Esophagus muscularis mucosa (tissue), 4 donors: ENCODE measurements at regions not wholly inside any gene's neighbourhood (a gene's known extent, or its start where the extent isn't known, plus 50 kb on each side); places are given as distances from the start of the nearest gene placed in this dataset.

Experiments
- DNase-seq: peaks from one replicate; pipeline ENCODE4 v3.0.0-alpha.2; 2017; ENCODE audit errors: extremely low spot score
- H3K27ac ChIP-seq, 4 donors: fragments of 200-600 bp; sonication (generic); replicated peaks in 1 of 4; 1 replicate in 3 of 4; 2 replicates in 1 of 4; pipeline ENCODE4 v1.5.1; 2016 to 2019; ENCODE audit warnings: mild to moderate bottlenecking in 1 of 4
- H3K27me3 ChIP-seq, 4 donors: fragments of 200-600 bp; sonication (generic); one replicate each; pipeline versions ENCODE4 v1.5.1 to v1.6.0; 2016 to 2019
- H3K36me3 ChIP-seq, 4 donors: fragments of 200-600 bp; sonication (generic); one replicate each; pipeline ENCODE4 v1.5.1; 2016 to 2019
- H3K4me1 ChIP-seq, 4 donors: fragments of 200-600 bp; sonication (generic); one replicate each; pipeline ENCODE4 v1.5.1; 2016 to 2019
- H3K4me3 ChIP-seq, 4 donors: fragments of 200-600 bp; sonication (generic); 1 replicate in 2 of 4; 2 replicates in 2 of 4; pipeline ENCODE4 v1.5.1; 2016 to 2019; ENCODE audit warnings: mild to moderate bottlenecking in 4 of 4, moderate library complexity in 1 of 4
- H3K9me3 ChIP-seq, 4 donors: fragments of 200-600 bp; sonication (generic); 1 replicate in 3 of 4; 2 replicates in 1 of 4; pipeline ENCODE4 v1.5.1; 2016 to 2019
- CTCF ChIP-seq, 3 experiments: fragments of 200-600 bp in 2 of 3; fragments of 450-650 bp in 1 of 3; sonication (generic) in 2 of 3; IDR thresholded peaks; one replicate each; pipeline ENCODE4 v1.5.1; 2017 to 2019; ENCODE audit warnings: antibody characterized with exemption in 3 of 3, mild to moderate bottlenecking in 2 of 3, moderate library complexity in 1 of 3
- EP300 ChIP-seq: sonication (generic); formaldehyde crosslinking; IDR thresholded peaks from one replicate; pipeline ENCODE4 v1.6.1; 2017; ENCODE audit warnings: antibody characterized with exemption
- POLR2A ChIP-seq: fragments of 450-650 bp; IDR thresholded peaks from one replicate; pipeline ENCODE4 v1.6.1; 2017; ENCODE audit warnings: antibody characterized with exemption, moderate library complexity, mild to moderate bottlenecking, low read depth
- POLR2AphosphoS5 ChIP-seq, 2 donors: sonication (generic); formaldehyde crosslinking; IDR thresholded peaks; one replicate each; pipeline ENCODE4 v1.6.1; 2017; ENCODE audit warnings: antibody characterized with exemption in 2 of 2
- WGBS: methylation state at CpG from one replicate; pipeline ENCODE4 v1.1.5; 2018; 5-methylcytosine and 5-hydroxymethylcytosine counted together
- intact Hi-C: fragments of 100-400 bp; cut with DNase I; formaldehyde crosslinking; loops from one replicate; pipeline ENCODE4 v1.15.1; 2023

DNA sequence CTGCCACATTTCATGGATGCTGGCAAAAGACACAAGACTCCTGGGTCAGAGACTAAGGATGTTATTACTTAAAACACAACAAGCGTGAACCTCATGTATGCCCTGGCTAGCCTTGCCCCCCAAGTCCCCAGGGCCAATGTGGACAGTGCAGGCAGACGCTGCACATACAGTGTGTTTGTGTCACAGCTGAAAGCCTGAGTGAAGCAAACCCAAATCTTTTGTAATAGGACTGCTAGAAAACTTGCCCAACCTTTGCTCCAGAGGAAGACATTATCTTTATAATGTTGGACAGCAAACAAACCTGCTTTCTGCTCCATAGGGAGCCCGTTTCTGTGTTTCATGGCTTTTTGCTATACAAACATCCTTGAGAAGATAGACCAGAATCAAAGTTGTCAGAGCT lies 282.0 kb upstream of the RORA start:
- no peak for DNase-seq
- no peaks in the 10 kb centered on the region for H3K4me1 ChIP-seq
- no peaks in the 10 kb centered on the region for H3K9me3 ChIP-seq
- H3K27ac ChIP-seq = no peak overlapping the region
- peaks cover 0 to 4% (median 0%) of the 10 kb centered on the region in 4 donors for H3K27me3 ChIP-seq
- WGBS = 74% methylated on average over 3 of the region's 3 CpGs
- no peak overlapping the region for H3K4me3 ChIP-seq
- no peaks in the 10 kb centered on the region for H3K36me3 ChIP-seq
- no peak for TF ChIP-seq POLR2AphosphoS5 (IDR thresholded peaks at IDR 0.05)
- no peak for TF ChIP-seq CTCF (IDR thresholded peaks at IDR 0.05)
- intact Hi-C loops = no loop called here

GRCh38 chr15:61509327-61509840 lies 280.3 kb upstream of the RORA start:
- DNase-seq = no peak
- H3K9me3 ChIP-seq = no peaks in the 10 kb centered on the region

DNA sequence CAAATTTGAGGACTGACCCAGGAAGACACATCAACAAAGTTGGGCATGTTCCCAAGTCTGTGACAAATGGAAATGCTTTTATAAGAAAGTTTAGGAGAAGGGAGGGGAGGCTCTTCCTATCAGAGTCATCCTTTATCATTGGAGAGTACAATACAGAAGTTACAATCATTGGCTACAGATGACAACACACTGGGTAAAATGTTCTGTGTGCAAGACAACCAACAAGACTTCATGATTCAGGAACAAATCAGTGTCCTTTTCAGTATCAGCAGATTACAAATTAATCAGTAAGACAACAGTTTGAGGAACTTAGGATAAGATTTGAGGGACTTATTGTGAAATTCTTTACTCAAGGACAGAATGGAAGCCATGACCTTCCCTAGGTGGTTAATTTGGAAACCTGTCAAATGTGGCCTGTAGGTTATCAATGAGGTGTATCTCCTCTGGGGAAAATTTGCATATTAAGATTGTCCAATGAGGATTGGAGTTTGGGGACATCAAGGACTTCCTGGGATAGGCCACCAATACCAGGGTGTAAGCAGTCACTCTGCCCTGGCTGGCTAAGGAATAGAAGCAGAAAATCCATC lies 274.4 kb upstream of the RORA start:
- peaks cover 0 to 4% (median 0%) of the 10 kb centered on the region in 4 donors for H3K27me3 ChIP-seq
- TF ChIP-seq POLR2AphosphoS5 (IDR thresholded peaks at IDR 0.05) (no peak), CTCF (IDR thresholded peaks at IDR 0.05) (no peak), EP300 (no peak), POLR2A (no peak)
- intact Hi-C loops = no loop called here
- H3K4me1 ChIP-seq = no peaks in the 10 kb centered on the region
- peak; percentile 12 for DNase-seq
- no peak overlapping the region for H3K4me3 ChIP-seq
- no peaks in the 10 kb centered on the region for H3K9me3 ChIP-seq
- H3K36me3 ChIP-seq = no peaks in the 10 kb centered on the region
- no peak overlapping the region for H3K27ac ChIP-seq

More at GRCh38 chr15:61509327-61509840, 280.3 kb upstream of the RORA start:
- peaks cover 0 to 4% (median 0%) of the 10 kb centered on the region in 4 donors for H3K27me3 ChIP-seq
- 73% methylated on average over 7 of the region's 7 CpGs for WGBS
- intact Hi-C loops = no loop called here
- no peak for TF ChIP-seq EP300
- TF ChIP-seq POLR2AphosphoS5 (IDR thresholded peaks at IDR 0.05) = no peak
- no peak for TF ChIP-seq CTCF (IDR thresholded peaks at IDR 0.05)
- no peak for TF ChIP-seq POLR2A
- no peaks in the 10 kb centered on the region for H3K36me3 ChIP-seq
- no peaks in the 10 kb centered on the region for H3K4me1 ChIP-seq
- no peak overlapping the region for H3K27ac ChIP-seq
- no peak overlapping the region for H3K4me3 ChIP-seq

DNA sequence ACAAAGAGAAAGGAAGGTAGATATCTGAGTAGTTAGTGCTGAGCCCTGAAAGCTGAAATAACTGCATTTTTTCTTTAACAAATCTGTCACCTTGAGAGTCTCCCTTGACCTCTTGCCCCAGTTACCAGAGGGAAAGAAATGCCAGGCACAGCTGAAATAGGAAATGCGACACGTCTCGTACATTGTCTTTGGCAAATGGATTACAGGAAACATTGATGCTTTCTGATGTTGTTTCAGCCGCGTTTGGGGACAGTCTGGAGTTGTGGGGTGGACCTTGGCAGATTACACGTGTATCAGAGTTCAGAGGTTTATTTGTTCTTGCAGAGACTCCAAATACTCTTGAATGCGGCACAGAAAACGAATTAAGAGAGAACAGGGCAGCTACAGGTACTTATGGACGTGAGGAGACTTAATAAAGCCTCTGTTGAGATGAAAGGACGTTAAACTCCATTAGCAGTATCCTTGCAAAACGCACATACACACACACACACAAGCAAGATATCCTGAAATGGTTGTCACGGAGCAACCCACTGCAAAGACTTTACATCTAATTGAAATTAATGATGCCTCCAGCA lies 272.8 kb upstream of the RORA start:
- peak; percentile 83 for DNase-seq
- no peaks in the 10 kb centered on the region for H3K9me3 ChIP-seq
- H3K36me3 ChIP-seq = no peaks in the 10 kb centered on the region
- no peak for TF ChIP-seq POLR2A
- no peak for TF ChIP-seq POLR2AphosphoS5 (IDR thresholded peaks at IDR 0.05)
- no peak for TF ChIP-seq CTCF (IDR thresholded peaks at IDR 0.05)
- no peak for TF ChIP-seq EP300
- WGBS = 71% methylated on average over 12 of the region's 12 CpGs
- no peak overlapping the region for H3K4me3 ChIP-seq
- H3K27ac ChIP-seq = no peak overlapping the region
- H3K4me1 ChIP-seq = no peaks in the 10 kb centered on the region
- H3K27me3 ChIP-seq = no peaks in the 10 kb centered on the region
- intact Hi-C loops = no loop called here
